Astrocyte (in vitro differentiated cells and primary cell): ENCODE measurements at regions not wholly inside any gene's neighbourhood (a gene's known extent, or its start where the extent isn't known, plus 50 kb on each side); places are given as distances from the start of the nearest gene placed in this dataset.
A peak's percentile ranks its signal among the peaks of the same experiment; 100 is the strongest.

Source experiments
- DNase-seq: peaks from one replicate; pipeline ENCODE4 v3.0.0-alpha.2; 2010; ENCODE audit warnings: low read depth
- FAIRE-seq: peaks from 2 replicates; lab custom pipeline; 2011; peaks lifted over from hg19 to GRCh38; lab: Jason Lieb, UNC
- H2AFZ ChIP-seq: 2 replicates; pipeline ENCODE4 v1.6.0; 2012; ENCODE audit warnings: low read depth, low read length, inconsistent platforms
- H3K27ac ChIP-seq: 2 replicates; pipeline ENCODE4 v1.5.1; 2011; ENCODE audit warnings: low read depth, low read length, inconsistent platforms
- H3K27me3 ChIP-seq: 2 replicates; pipeline ENCODE4 v1.6.0; 2011; ENCODE audit warnings: low read length, inconsistent platforms; ENCODE audit not compliant: insufficient read depth
- H3K36me3 ChIP-seq: 2 replicates; pipeline ENCODE4 v1.5.1; 2011; ENCODE audit warnings: low read length, inconsistent platforms; ENCODE audit not compliant: insufficient read depth
- H3K4me1 ChIP-seq: 2 replicates; pipeline ENCODE4 v1.5.1; 2011; ENCODE audit warnings: low read length, inconsistent platforms; ENCODE audit not compliant: insufficient read depth
- H3K4me2 ChIP-seq: 2 replicates; pipeline ENCODE4 v1.6.0; 2012; ENCODE audit warnings: low read length, inconsistent platforms
- H3K4me3 ChIP-seq: 2 replicates; pipeline ENCODE4 v1.5.1; 2011; ENCODE audit warnings: low read depth, mild to moderate bottlenecking, low read length, inconsistent platforms; ENCODE audit not compliant: insufficient read depth
- H3K79me2 ChIP-seq: 2 replicates; pipeline ENCODE4 v1.6.0; 2012; ENCODE audit warnings: mild to moderate bottlenecking, low read length, inconsistent platforms; ENCODE audit not compliant: insufficient read depth
- H3K9ac ChIP-seq: 2 replicates; pipeline ENCODE4 v1.6.0; 2012; ENCODE audit warnings: mild to moderate bottlenecking, low read length, inconsistent platforms
- H3K9me3 ChIP-seq: 2 replicates; pipeline ENCODE4 v1.5.1; 2012; ENCODE audit warnings: low read depth, mild to moderate bottlenecking, low read length, inconsistent platforms; ENCODE audit not compliant: insufficient read depth
- H4K20me1 ChIP-seq: 2 replicates; pipeline ENCODE4 v1.6.0; 2012; ENCODE audit warnings: low read length, inconsistent platforms; ENCODE audit not compliant: insufficient read depth
- H3K27ac Mint-ChIP-seq: one replicate; pipeline ENCODE4 v1.8.0; 2021; ENCODE audit warnings: mild to moderate bottlenecking, mixed read lengths; ENCODE audit not compliant: unreplicated experiment
- H3K27me3 Mint-ChIP-seq: one replicate; pipeline ENCODE4 v1.8.0; 2021; ENCODE audit warnings: low read depth, mixed read lengths; ENCODE audit not compliant: unreplicated experiment
- H3K36me3 Mint-ChIP-seq: one replicate; pipeline ENCODE4 v1.8.0; 2021; ENCODE audit warnings: low read depth, mixed read lengths; ENCODE audit not compliant: unreplicated experiment
- H3K4me1 Mint-ChIP-seq: one replicate; pipeline ENCODE4 v1.8.0; 2021; ENCODE audit warnings: low read depth, mixed read lengths; ENCODE audit not compliant: unreplicated experiment
- H3K4me3 Mint-ChIP-seq: one replicate; pipeline ENCODE4 v1.8.0; 2021; ENCODE audit warnings: mild to moderate bottlenecking, moderate library complexity, mixed read lengths; ENCODE audit not compliant: unreplicated experiment
- H3K9me3 Mint-ChIP-seq: one replicate; pipeline ENCODE4 v1.8.0; 2021; ENCODE audit warnings: mild to moderate bottlenecking, mixed read lengths; ENCODE audit not compliant: unreplicated experiment
- CTCF ChIP-seq: IDR thresholded peaks from 2 replicates; pipeline ENCODE4 v1.5.1; 2011; ENCODE audit warnings: low read depth, mild to moderate bottlenecking, inconsistent platforms, low read length, moderate library complexity; ENCODE audit not compliant: insufficient read depth
- EZH2 ChIP-seq: IDR thresholded peaks from 2 replicates; pipeline ENCODE4 v1.6.1; 2012; ENCODE audit warnings: mild to moderate bottlenecking, low read length, inconsistent platforms; ENCODE audit not compliant: insufficient read depth

GRCh38 chr11:25733777-25734176 lies 598.2 kb upstream of the ANO3 start:
- H3K9me3 ChIP-seq = peaks cover 5% of the 10 kb centered on the region
- no peaks in the 10 kb centered on the region for H3K36me3 Mint-ChIP-seq
- H3K4me1 Mint-ChIP-seq = no peaks in the 10 kb centered on the region
- H3K27ac ChIP-seq = no peak overlapping the region
- H3K4me1 ChIP-seq = no peaks in the 10 kb centered on the region
- no peaks in the 10 kb centered on the region for H3K27me3 ChIP-seq
- DNase-seq (no peak), FAIRE-seq (no peak)
- no peaks in the 10 kb centered on the region for H3K27me3 Mint-ChIP-seq
- no peak overlapping the region for H3K4me3 ChIP-seq
- H3K4me2 ChIP-seq = no peak overlapping the region
- H3K27ac Mint-ChIP-seq = no peak overlapping the region
- H3K4me3 Mint-ChIP-seq = no peak overlapping the region
- no peak overlapping the region for H3K9ac ChIP-seq
- peaks cover 2% of the 10 kb centered on the region for H3K9me3 Mint-ChIP-seq
- no peaks in the 10 kb centered on the region for H4K20me1 ChIP-seq
- TF ChIP-seq EZH2 (no peak), CTCF (no peak)
- H2AFZ ChIP-seq = no peak overlapping the region
- H3K36me3 ChIP-seq = no peaks in the 10 kb centered on the region
- H3K79me2 ChIP-seq = no peaks in the 10 kb centered on the region

GRCh38 chr11:25734591-25735211 lies 597.2 kb upstream of the ANO3 start:
- Histone ChIP-seq H3K27ac (no peak overlapping the region), H3K9ac (no peak overlapping the region), H3K4me2 (no peak overlapping the region), H3K4me3 (no peak overlapping the region), H3K4me1 (no peaks in the 10 kb centered on the region), H3K27me3 (no peaks in the 10 kb centered on the region), H3K36me3 (no peaks in the 10 kb centered on the region), H4K20me1 (no peaks in the 10 kb centered on the region), H3K79me2 (no peaks in the 10 kb centered on the region), H2AFZ (no peak overlapping the region), H3K9me3 (no peaks in the 10 kb centered on the region)
- TF ChIP-seq EZH2 (no peak), CTCF (peak; percentile 27)
- FAIRE-seq = no peak
- no peaks in the 10 kb centered on the region for H3K4me1 Mint-ChIP-seq
- no peaks in the 10 kb centered on the region for H3K36me3 Mint-ChIP-seq
- peaks cover 2% of the 10 kb centered on the region for H3K9me3 Mint-ChIP-seq
- no peak overlapping the region for H3K4me3 Mint-ChIP-seq
- H3K27ac Mint-ChIP-seq = no peak overlapping the region
- DNase-seq = peak; percentile 3
- no peaks in the 10 kb centered on the region for H3K27me3 Mint-ChIP-seq

GRCh38 chr11:25737071-25737675 lies 594.8 kb upstream of the ANO3 start:
- Histone ChIP-seq H3K27ac (no peak overlapping the region), H3K4me3 (no peak overlapping the region), H3K4me2 (no peak overlapping the region), H3K36me3 (no peaks in the 10 kb centered on the region), H4K20me1 (no peaks in the 10 kb centered on the region), H3K27me3 (no peaks in the 10 kb centered on the region), H3K4me1 (no peaks in the 10 kb centered on the region), H3K9me3 (peaks cover 3% of the 10 kb centered on the region), H2AFZ (no peak overlapping the region), H3K9ac (no peak overlapping the region), H3K79me2 (no peaks in the 10 kb centered on the region)
- DNase-seq (no peak), FAIRE-seq (no peak)
- no peaks in the 10 kb centered on the region for H3K27me3 Mint-ChIP-seq
- H3K36me3 Mint-ChIP-seq = no peaks in the 10 kb centered on the region
- no peaks in the 10 kb centered on the region for H3K4me1 Mint-ChIP-seq
- no peak overlapping the region for H3K4me3 Mint-ChIP-seq
- no peak for TF ChIP-seq EZH2
- no peak overlapping the region for H3K27ac Mint-ChIP-seq
- H3K9me3 Mint-ChIP-seq = peaks cover 2% of the 10 kb centered on the region
